ENCODE measurements at regions not wholly inside any gene's neighbourhood (a gene's known extent, or its start where the extent isn't known, plus 50 kb on each side); places are given as distances from the start of the nearest gene placed in this dataset.
"Not testable (repeated sequence)": the region's sequence is repeated elsewhere in the genome, so short reads cannot be mapped to it uniquely, and the experiment has no call there.

GRCh38 chr6:58342287-58342686 lies 1024.9 kb downstream of the PRIM2 start:
- not testable (repeated sequence) for DNase-seq (ENCODE audit: low read depth in 4 of 4, low spot score in 3 of 4)

GRCh38 chr6:58347534-58347933 lies 1030.1 kb downstream of the PRIM2 start:
- DNase-seq (ENCODE audit: low read depth in 4 of 4, low spot score in 3 of 4), result not testable (repeated sequence)

- DNase-seq (ENCODE audit: low read depth in 4 of 4, low spot score in 3 of 4), result not testable (repeated sequence)
These were observed 1034.2 kb downstream of the PRIM2 start for GRCh38 chr6:58351619-58352018.

- DNase-seq (ENCODE audit: low read depth in 4 of 4, low spot score in 3 of 4), result not testable (repeated sequence)
These were observed 1041.0 kb downstream of the PRIM2 start for GRCh38 chr6:58358452-58358851.

GRCh38 chr6:58365856-58366255 lies 1048.4 kb downstream of the PRIM2 start:
- not testable (repeated sequence) for DNase-seq (ENCODE audit: low read depth in 4 of 4, low spot score in 3 of 4)

GRCh38 chr6:58406659-58407058 lies 1089.2 kb downstream of the PRIM2 start:
- not testable (repeated sequence) for DNase-seq (ENCODE audit: low read depth in 4 of 4, low spot score in 3 of 4)

GRCh38 chr6:58419321-58419720 lies 1101.9 kb downstream of the PRIM2 start:
- no peak for DNase-seq (ENCODE audit: low read depth in 4 of 4, low spot score in 3 of 4)

All from right renal pelvis (tissue), 4 donors.